Mucosa of descending colon (tissue), 3 donors: ENCODE measurements at regions not wholly inside any gene's neighbourhood (a gene's known extent, or its start where the extent isn't known, plus 50 kb on each side); places are given as distances from the start of the nearest gene placed in this dataset.
A peak's percentile ranks its signal among the peaks of the same experiment; 100 is the strongest.

Source experiments
- ATAC-seq: fragments of 200-7000 bp; cut with Tn5 transposase; one replicate; pipeline ENCODE4 v1.9.1; 2020; ENCODE audit warnings: mild to moderate bottlenecking, moderate library complexity
- DNase-seq, 3 donors: peaks; one replicate each; pipeline ENCODE4 v3.0.0-alpha.2; 2020
- H3K36me3 ChIP-seq: fragments of 200-600 bp; one replicate; pipeline ENCODE4 v1.8.0; 2021; ENCODE audit warnings: low read depth, mild to moderate bottlenecking
- H3K4me1 ChIP-seq: fragments of 200-600 bp; one replicate; pipeline ENCODE4 v1.8.0; 2021; ENCODE audit warnings: low read depth, mild to moderate bottlenecking
- H3K4me3 ChIP-seq: fragments of 200-600 bp; one replicate; pipeline ENCODE4 v1.8.0; 2021; ENCODE audit warnings: mild to moderate bottlenecking
- H3K9me3 ChIP-seq: fragments of 200-600 bp; one replicate; pipeline ENCODE4 v1.8.0; 2021; ENCODE audit warnings: mild to moderate bottlenecking
- intact Hi-C, 2 donors: fragments of 100-400 bp; cut with DNase I in 1 of 2; cut with micrococcal nuclease in 1 of 2; formaldehyde crosslinking; loops; one replicate each; pipeline versions ENCODE4 v1.11.0 to v1.11.1; 2022; cut with DNase I, micrococcal nuclease
- TF ChIP-seq, protein P1 (sequence below): fragments of 200-600 bp; IDR thresholded peaks from one replicate; pipeline ENCODE4 v1.8.0; 2022; ENCODE audit warnings: antibody characterized with exemption, mild to moderate bottlenecking
- donor health status: DM: no; HTN: no; CAD: no; lungs with moderate emphysema.
- donor health status: DM: no; HTN: no; CAD: no.
- donor health status: DM: no; HTN: yes; CAD: no.

GRCh38 chr2:47632754-47633153 is 62.0 kb upstream of the KCNK12 start:
- TF ChIP-seq, protein P1, sequence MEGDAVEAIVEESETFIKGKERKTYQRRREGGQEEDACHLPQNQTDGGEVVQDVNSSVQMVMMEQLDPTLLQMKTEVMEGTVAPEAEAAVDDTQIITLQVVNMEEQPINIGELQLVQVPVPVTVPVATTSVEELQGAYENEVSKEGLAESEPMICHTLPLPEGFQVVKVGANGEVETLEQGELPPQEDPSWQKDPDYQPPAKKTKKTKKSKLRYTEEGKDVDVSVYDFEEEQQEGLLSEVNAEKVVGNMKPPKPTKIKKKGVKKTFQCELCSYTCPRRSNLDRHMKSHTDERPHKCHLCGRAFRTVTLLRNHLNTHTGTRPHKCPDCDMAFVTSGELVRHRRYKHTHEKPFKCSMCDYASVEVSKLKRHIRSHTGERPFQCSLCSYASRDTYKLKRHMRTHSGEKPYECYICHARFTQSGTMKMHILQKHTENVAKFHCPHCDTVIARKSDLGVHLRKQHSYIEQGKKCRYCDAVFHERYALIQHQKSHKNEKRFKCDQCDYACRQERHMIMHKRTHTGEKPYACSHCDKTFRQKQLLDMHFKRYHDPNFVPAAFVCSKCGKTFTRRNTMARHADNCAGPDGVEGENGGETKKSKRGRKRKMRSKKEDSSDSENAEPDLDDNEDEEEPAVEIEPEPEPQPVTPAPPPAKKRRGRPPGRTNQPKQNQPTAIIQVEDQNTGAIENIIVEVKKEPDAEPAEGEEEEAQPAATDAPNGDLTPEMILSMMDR, result no peak
- Histone ChIP-seq H3K9me3 (no peaks in the 10 kb centered on the region), H3K4me1 (no peaks in the 10 kb centered on the region), H3K36me3 (no peaks in the 10 kb centered on the region), H3K4me3 (no peak overlapping the region)
- DNase-seq (no peak), ATAC-seq (no peak)
- intact Hi-C loops, result no loop called here

GRCh38 chr2:47631792-47632398 is 61.1 kb upstream of the KCNK12 start:
- no peaks in the 10 kb centered on the region for H3K4me1 ChIP-seq
- DNase-seq, result peak in 2 of 3 donors; percentile 23 to 45

DNA sequence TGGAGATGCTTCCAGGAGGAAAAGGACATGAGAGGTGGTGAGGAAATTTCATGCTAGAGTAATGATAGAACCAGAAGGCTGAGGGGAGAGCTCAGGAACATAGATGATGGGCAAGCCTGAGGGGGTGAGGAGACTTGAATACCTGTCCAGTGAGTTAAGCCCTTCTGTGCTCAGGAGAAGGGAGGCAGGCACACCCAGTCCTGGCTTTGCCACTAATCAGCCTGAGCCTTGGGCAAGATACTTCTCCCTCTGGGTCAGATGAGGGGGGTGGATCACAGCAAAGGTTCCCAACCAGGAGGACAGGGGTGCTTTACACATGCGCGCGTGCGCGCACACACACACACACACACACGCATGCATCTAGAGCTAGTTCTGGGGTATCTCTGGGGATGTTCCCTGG is 60.5 kb upstream of the KCNK12 start:
- H3K4me1 ChIP-seq, result no peaks in the 10 kb centered on the region
- no peaks in the 10 kb centered on the region for H3K36me3 ChIP-seq
- ATAC-seq (no peak), DNase-seq (no peak)
- intact Hi-C loops, result no loop called here
- H3K4me3 ChIP-seq, result no peak overlapping the region
- H3K9me3 ChIP-seq, result no peaks in the 10 kb centered on the region
- TF ChIP-seq, protein P1, result no peak

More at GRCh38 chr2:47631792-47632398, 61.1 kb upstream of the KCNK12 start:
- H3K4me3 ChIP-seq, result no peak overlapping the region
- peak; percentile 94 for ATAC-seq
- no peaks in the 10 kb centered on the region for H3K9me3 ChIP-seq
- intact Hi-C loops, result no loop called here
- TF ChIP-seq, protein P1, result no peak
- no peaks in the 10 kb centered on the region for H3K36me3 ChIP-seq

DNA sequence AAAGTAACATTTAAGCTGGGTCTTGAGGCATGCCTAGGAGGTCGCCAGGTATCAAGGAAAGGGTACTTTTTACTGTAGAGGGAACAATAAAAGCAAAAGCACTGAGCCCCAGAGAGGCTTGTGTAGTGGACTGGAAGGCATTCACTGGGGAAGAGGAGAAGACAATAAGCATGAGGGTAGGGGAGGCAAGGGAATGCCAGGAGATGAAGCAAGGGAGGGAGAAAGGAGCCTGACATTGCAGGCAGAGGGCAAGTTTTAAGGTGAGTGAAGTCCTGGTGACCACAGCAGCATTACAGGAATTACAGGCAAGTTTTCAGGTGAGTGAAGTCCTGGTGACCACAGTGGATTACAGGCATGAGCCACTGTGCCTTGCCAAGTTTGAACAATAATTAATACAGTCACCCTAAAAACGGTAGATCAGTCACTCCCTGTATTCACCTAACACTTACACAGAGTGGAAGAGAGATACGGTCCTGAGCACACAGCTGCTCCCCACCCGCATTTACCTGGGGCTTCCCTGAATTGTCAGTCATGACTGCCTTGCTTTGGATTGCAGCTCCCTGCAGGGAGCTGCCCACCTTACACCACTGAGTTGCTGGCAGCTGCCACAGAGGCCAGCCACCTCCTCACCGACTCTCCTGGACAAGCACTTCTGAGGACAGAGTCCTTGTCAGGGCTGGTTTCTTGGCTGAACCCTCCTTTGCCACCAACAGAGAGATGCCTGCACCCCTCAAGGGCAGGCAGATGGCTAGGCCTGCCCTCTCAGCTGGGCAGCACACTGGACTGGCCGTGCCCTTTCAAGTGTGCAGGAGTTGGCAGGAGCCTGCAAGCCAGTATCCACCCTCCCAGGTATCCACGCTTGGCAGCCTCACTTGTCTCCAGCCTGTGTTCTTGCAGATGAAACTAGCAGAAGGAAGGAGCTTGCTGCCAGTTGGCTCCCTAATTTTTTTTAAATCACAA is 59.0 kb upstream of the KCNK12 start:
- TF ChIP-seq, protein P1, result no peak
- ATAC-seq (no peak), DNase-seq (no peak)
- intact Hi-C loops, result no loop called here
- Histone ChIP-seq H3K4me1 (no peaks in the 10 kb centered on the region), H3K9me3 (no peaks in the 10 kb centered on the region), H3K36me3 (no peaks in the 10 kb centered on the region), H3K4me3 (no peak overlapping the region)

DNA sequence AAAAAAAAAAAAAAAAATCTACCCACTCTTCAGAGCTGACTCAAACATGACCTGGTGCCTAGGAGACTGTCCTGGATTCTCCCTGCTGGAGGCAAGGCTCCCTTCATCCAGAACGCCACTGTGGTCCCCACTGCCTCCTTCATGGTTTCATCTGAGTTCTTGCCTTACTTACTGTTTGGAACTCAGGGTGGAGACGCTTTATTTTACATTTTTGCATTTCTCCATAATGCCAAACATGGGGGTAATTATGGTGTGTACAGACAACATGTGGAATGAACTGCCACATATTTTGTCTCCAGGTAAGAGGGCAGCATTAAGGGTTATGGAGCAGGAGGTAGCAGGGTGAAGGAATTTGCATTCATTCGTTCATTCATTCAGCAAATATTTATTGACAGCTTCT is 58.1 kb upstream of the KCNK12 start:
- intact Hi-C loops, result no loop called here
- TF ChIP-seq, protein P1, result no peak
- no peaks in the 10 kb centered on the region for H3K36me3 ChIP-seq

More for the DNA sequence above, 58.1 kb upstream of the KCNK12 start:
- DNase-seq (no peak), ATAC-seq (no peak)
- H3K4me3 ChIP-seq, result no peak overlapping the region
- no peaks in the 10 kb centered on the region for H3K4me1 ChIP-seq
- no peaks in the 10 kb centered on the region for H3K9me3 ChIP-seq
